ENCODE measurements at regions not wholly inside any gene's neighbourhood (a gene's known extent, or its start where the extent isn't known, plus 50 kb on each side); places are given as distances from the start of the nearest gene placed in this dataset.

DNA sequence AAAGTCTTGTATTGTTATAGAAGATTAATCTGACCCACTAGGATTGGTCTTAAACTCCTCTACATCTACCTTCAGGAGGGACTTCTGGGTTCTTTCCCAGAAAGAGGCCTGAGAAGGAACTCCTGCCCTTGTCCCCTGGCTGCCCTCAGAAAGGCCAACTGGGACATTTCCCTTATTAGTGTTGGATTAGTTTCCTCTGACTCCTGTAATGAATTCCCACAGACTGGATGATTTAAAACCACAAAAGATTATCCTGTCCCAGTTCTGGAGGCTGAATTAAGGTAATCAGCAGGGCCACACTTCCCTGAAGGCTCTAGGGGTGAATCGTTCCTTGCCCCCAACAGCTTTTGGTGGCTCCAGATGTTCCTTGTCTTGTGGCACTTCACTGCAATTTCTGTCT lies 102.8 kb upstream of the NMNAT3 start:
- no peak for DNase-seq (ENCODE audit: low read depth in 2 of 3, low spot score in 1 of 3)

DNA sequence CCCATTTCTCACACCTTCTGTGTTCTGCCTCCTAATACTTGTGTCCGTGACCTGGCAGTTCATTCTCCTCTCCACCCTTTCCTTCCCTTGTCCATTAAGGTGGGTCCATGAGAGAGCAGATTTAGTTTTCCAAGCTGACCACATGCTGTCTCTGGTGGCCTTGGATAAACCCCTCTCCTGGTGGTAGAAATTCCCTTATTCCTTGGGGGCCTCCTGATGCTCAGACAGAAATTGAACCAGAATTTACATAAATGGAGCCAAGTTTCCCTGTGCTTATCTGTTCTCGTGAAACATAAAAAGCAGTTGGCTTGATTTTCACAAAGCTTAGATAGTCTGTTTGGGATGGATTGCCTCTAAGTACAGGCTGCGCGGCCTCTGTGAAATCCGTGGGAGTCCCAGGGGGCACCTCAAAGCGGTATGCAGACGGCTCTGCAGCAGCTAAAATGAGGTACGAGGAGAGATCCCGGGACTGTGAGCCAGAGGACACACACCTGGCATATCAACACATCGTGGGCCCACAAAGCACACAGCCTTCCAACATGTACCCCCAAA lies 101.0 kb upstream of the NMNAT3 start:
- no peak for DNase-seq (ENCODE audit: low read depth in 2 of 3, low spot score in 1 of 3)

DNA sequence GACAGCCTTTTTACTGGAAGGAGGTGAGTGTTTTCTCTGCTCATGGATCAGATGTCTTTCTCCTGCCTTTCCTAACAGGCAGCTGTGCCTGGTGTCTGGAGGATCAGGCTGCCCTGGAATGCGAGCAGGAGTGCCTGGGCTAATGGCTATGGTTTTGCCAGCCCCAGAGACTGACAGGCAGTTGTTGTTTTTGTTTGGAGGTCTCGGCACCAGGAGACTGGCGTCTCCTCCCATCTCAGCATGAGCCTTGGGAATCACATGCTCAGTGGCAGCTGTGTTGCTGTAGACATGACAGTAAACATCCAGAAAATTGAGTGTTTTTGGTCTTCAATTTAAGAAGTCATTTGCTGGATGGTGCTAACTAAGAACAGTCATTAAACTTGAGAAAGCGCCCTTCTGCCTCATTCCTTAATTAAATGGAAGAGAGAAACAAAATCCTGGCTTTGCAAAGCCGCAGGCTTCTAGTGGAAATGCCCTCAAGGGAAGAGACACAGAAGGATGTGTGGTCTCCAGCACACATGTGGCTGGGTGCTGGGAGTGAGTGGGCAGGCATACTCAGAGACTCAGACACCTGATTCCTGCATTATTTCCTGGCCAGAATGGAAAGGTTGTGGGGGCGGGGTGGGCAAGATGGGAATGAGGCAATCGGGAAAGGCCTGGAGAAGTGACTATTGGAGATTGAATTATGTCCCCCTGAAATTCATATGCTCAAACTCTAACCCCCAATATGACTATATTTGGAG lies 97.0 kb upstream of the NMNAT3 start:
- DNase-seq (ENCODE audit: low read depth in 2 of 3, low spot score in 1 of 3) = no peak

DNA sequence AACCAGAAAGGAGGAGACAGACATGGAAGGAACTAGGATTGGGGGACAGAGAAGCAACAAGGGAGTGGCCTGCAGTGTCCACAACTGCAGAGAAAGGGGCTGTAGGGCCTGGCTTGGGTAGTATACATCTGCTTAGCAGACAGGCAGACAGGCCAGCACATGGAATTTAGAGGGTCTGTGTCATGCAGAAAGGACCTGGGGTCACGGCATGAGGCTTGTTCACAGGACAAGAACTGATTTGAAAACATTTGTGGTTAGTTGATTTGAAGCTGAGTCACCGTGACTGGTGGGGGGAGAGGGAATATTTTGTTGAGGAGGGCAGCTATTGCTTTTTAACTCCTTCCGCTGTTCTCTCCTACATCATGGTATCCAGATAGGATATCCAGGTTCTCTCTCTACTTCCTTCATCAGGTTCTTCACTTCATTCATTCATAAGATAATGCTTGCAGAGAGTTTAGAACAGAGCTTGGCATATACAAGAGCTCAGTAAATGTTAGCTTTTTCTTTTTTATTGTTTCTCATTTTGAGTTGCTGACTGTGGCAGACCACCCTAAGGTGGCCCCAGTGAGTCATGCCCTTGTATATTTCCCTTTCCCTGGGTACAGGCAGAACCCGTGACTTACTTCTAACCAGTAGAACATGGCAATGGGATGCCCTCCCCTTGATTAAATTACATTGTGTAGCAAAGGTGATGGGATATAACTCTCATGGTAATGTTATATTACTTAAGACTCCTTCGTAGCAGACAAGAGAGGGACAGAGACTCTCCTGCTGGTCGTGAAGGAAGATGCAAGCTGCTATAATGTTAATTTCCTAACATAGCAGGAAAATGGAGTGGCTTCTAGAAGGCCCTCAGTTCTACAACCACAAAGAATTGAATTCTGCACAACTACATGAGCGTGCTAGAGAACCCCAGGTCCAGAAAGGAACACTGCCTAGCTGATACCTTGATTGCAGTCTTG lies 95.0 kb upstream of the NMNAT3 start:
- DNase-seq (ENCODE audit: low read depth in 2 of 3, low spot score in 1 of 3) = no peak

DNA sequence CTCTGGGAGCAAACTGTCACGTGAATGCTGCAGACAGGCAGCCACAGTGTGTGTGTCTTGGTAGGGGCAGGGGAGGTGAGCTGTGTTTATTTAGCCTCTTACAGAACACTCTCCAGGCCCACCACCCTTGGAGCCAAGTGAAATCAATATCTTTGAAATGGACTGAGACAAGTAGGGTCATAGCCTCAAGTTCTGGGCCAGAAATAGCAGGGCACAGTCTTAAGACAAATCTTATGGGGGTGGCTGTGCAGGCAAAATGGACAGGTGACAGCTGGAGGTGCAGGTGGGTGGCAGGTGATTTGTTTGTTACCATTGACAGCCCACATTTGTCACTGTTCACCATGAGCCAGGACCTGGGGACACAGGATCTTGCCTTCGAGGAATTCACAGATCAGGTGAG lies 93.6 kb upstream of the NMNAT3 start:
- no peak for DNase-seq (ENCODE audit: low read depth in 2 of 3, low spot score in 1 of 3)

DNA sequence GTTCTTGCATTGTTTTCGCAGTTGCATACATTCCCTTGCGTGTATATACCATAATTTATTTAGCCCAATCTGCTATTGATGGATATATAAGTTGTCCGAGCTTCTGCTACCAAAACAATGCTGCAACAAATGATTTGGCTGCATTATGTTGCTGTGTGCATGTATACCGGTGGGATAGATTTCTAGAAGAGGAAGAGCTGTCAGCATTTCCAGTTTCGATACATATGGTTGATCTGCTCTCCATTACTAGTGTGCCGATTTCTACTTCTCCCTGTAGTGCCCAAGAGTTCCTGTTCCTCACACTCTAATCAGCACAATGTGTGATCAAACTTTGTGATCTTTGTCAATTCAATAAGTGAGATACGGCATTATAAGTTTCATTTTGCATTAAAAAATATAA lies 92.8 kb upstream of the NMNAT3 start:
- DNase-seq (ENCODE audit: low read depth in 2 of 3, low spot score in 1 of 3) = no peak

DNA sequence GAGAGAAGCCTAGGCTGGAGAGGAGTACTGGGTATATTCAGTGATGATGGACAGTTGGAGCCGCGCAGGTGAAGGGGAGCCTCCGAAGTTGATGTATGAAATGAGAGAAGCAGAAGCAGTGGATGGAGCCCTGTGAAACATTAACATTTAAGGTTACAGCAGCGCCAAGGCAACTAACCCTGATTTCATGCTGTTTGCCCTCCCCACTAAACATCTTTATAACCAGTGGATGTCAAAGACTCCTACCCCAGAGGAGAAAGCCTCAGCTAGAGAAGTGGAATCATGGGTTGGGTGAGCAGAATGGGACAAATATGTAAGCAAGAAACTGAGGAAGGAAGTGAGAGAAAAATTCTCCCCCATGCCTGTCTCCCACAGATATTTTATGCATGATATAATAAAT lies 92.0 kb upstream of the NMNAT3 start:
- DNase-seq (ENCODE audit: low read depth in 2 of 3, low spot score in 1 of 3) = no peak

DNA sequence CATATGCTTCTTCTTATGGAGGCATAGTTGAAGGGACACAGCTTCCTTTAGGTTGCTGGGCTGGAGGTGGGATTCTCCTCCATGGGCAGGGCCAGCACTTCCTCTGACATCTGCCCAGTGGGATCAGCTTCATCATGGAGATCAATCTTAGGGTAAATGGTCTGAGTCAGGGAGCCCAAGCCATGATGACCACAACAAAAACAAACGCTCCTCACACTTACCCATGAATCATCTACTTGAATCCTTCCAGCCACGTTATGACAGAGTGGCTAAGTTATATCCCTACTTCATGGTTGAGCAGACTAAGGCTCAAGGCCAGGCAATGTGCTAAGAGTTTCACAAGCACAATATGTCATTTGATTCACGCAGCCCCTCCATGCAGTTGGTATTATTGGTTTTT lies 87.2 kb upstream of the NMNAT3 start:
- no peak for DNase-seq (ENCODE audit: low read depth in 2 of 3, low spot score in 1 of 3)

DNA sequence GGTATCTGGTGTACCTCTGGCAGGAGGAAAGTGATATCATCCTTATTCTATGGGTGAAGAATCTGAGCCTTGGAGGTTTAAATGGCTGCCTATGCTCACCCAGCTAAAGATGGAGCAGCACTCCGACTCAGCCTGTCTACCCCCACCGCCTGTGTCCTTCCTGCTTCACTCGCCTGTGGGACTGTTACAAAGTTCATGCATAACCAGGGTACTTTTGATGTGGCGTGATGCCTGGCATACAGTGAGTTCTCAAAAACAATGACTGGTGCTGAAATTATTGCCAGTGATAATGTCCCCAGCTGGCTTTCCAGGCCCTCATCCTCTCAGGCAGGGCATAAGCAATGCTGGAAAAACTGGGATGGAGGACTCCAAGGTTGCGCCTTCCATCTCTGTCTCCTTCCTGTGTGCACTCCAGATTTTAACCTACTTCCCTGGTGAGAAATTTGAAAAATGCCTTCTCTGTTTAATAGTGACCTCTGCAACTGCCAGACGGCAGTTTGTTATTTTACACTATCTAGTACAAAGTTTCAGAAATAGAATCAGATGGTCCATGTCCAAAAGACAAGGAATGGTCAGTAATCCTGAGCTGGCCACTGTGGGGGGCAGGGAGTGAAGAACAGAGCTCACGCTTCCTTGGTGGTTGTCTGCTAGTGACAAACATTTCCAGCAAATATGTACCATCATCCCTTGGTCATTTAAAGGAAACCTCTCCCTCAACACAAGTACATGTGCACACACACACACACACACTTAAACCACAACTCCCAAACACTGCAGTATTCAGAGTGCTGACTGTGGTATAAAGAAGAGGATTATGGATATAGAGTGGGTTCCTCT lies 86.5 kb upstream of the NMNAT3 start:
- DNase-seq (ENCODE audit: low read depth in 2 of 3, low spot score in 1 of 3) = no peak

DNA sequence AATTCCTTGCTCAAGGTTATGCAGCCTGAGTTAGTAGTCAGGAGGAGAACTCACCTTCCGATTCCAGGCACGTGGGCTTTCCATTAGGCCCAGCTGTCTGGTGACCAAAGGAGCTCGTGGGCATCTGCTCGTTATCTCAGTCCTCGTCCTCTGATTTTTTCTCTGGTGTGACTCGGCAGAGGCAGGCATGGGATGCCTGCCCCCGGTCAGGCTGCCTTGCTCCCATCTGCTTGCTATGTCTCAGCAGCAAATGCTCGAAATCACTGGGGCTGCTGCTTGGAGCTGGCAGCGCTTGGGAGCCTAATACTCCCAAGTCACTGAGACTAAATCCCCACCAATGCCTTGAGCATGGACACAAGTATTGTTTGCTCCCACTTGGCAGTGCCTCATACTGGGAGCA lies 84.5 kb upstream of the NMNAT3 start:
- no peak for DNase-seq (ENCODE audit: low read depth in 2 of 3, low spot score in 1 of 3)

DNA sequence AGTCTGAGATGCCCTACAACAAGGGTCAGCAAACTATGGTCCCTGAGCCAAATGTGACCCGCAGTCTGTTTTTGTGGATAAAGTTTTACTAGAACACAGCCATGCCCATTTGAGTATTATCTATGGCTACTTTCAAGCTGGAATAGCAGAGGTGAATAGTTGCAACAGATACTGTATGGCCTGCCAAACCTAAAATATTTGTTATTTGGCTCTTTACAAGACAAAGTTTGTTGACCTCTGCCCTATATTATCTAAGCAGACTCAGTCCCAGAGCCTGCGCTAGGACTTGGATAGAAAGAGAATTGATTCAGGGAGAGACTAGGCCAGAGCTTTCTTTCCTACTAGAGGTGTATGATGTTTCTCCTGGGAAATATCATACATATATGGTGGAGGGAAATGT lies 81.7 kb upstream of the NMNAT3 start:
- no peak for DNase-seq (ENCODE audit: low read depth in 2 of 3, low spot score in 1 of 3)

DNA sequence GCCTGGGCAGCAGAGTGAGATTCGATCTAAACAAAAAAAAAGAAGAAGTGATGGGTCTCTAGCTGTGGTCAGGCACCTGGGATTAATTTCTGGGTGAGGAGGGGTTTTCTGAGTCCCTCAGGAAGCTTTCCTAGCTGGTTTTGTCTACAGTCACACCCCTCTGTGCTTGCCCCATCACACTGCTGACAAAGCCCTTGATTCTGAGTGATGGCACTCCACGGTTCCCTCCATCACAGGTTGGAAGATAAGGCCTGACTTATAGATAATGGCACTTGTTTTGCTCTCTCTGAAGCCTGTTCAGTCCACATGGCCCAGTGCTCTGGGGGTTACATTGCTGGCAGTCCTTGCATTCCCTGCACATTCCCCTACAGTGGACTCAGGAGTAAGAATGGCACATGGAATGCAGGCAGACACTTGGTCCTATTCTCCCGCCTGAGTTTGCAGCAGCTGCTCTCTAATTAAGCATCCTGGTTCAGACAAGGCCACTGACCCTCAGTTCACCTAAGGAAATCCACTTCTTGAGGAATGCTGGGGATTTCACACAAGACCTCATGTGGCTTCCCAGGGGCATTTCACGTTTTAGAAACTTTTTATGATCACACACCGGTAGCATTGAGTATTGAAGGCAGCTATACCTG lies 81.0 kb upstream of the NMNAT3 start:
- DNase-seq (ENCODE audit: low read depth in 2 of 3, low spot score in 1 of 3) = no peak

DNA sequence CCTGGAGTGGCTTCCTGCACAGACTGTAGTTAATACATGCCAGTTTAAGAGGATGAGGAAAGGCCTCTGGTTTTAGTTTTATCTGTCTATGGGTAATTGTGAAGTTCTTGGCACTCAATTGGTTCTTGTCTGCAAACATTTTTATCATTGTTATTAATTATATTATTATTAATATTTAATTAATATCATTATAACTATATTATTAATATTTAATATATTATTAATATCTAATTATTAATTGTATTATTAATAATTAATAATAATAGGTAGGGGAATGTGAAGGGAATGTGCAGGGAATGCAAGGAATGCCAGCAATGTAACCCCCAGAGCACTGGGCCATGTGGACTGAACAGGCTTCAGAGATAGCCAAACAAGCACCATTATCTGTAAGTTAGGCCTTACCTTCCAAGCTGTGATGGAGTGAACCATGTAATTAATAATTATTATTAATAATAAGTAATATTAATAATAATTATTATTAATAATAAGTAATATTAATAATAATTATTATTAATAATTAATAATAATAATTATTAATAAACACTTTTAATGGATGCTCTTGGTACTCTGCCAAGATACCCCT lies 79.8 kb upstream of the NMNAT3 start:
- no peak for DNase-seq (ENCODE audit: low read depth in 2 of 3, low spot score in 1 of 3)

DNA sequence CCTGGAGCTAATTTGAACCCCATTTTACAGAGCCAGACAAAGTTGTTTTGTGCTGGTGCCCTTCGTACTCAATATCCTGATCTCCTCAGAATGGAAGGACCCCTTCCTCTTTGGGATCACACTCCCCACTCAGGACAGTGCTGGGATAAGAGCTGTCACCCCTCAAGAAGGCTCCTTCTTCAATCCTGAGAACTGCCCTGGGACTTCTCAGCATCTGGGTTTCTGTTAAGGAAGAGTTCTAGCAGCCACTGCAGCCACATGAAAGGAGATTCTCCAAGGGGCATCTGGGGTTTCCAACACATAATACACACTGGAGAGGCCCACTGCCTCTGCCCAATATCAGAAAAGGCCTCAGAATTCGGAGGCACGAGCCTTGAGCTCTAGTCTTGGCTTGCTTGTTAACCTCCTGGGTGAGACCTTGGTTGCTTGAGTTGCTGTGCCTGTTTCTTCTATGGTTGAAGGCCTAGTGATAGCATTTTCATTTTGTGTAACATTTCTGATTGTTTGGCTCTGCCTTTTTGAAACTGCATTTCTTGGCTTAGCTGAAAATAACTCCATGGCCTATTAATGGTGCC lies 78.8 kb upstream of the NMNAT3 start:
- DNase-seq (ENCODE audit: low read depth in 2 of 3, low spot score in 1 of 3) = no peak

DNA sequence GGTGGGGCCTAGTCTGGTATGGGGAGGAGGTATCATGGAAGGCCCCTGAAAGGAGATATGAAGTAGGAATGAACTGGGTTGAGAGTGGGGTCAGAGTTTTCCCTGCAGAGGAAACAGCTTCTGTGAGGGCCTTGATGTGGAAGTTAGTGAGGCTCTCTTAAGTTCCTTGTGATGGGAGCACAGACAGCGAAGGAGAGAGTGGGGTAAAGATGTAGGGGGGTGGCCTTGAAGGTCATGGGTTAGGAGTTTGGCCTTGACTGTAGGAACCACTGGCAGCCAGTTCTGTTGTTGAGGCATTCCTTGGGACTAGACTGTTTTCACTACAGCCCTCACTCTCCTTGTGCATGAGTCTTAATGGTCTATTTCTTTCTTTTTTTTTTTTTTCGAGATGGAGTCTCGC lies 77.8 kb upstream of the NMNAT3 start:
- no peak for DNase-seq (ENCODE audit: low read depth in 2 of 3, low spot score in 1 of 3)

DNA sequence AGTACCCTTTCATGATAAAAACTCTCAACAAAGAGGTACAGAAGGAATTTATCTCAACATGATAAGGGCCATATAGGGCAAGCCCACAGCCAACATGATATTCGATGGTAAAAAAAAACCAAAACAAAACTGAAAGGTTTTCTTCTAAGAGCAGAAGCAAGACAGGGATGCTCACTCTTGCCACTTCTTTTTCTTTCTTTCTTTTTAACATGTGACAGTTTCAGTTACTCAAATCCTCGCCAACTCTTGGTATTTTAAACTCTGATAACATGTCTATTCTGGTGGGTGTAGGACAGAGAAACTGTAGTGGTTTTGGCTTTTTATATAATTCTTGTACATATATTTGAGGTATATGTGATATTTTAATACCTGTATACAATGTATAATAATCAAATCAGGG lies 74.0 kb upstream of the NMNAT3 start:
- no peak for DNase-seq (ENCODE audit: low read depth in 2 of 3, low spot score in 1 of 3)

DNA sequence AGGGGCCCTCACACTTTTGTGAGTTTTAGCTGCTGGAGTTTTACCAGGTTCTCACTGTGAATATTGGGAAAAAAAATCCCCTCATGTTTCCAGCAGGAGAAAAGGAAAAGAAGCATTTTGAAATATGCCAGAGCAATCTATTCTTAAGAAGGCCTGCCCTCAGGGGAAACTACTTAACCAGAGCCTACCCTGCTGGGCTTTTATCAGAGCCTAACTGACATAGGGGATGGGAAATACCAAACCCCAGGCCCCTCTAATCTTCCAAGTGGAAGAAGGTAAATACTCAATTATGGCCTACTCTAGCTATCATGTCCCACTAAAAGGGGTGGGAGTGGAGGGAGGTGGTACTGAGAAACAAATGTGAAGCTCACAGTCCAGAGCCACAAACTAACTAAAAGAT lies 68.7 kb upstream of the NMNAT3 start:
- DNase-seq (ENCODE audit: low read depth in 2 of 3, low spot score in 1 of 3) = no peak

DNA sequence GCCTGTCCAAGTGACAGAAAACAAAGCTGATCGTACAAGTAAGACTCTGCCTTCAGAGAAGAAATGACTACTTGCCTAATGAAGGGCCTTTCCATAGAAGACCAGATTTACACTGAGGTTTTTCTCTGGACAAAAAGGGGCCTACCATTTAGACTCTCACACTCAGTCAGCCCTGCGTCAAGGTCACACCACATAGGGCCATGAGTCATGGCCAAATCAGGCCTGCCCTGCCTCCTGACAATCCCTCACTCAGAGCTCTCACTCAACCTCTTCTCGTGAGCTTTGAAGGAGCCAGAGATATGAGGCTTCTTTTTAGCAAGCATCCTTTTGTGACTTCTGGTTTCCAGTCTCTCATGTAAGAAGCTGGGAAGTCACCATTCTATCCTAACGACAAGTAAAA lies 68.1 kb upstream of the NMNAT3 start:
- no peak for DNase-seq (ENCODE audit: low read depth in 2 of 3, low spot score in 1 of 3)

DNA sequence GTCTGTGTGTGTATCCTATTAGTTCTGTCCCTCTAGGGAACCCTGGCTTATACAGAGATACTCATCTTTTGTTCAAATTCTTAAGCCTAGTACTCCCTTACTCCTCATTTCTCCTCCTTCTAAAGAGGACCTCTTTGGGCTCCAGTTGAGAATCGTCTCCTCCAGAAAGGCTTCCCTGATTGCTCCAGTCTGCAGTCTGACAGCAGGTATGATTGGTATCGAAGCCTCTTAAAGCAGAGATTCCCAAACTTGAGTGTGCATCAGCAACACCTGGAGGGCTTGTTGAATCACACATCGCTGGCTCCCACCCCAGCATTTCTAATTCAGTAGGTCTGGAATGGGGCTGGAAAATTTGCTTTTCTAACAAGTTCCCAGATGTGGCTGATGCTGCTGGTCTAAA lies 60.9 kb upstream of the NMNAT3 start:
- DNase-seq (ENCODE audit: low read depth in 2 of 3, low spot score in 1 of 3) = no peak

DNA sequence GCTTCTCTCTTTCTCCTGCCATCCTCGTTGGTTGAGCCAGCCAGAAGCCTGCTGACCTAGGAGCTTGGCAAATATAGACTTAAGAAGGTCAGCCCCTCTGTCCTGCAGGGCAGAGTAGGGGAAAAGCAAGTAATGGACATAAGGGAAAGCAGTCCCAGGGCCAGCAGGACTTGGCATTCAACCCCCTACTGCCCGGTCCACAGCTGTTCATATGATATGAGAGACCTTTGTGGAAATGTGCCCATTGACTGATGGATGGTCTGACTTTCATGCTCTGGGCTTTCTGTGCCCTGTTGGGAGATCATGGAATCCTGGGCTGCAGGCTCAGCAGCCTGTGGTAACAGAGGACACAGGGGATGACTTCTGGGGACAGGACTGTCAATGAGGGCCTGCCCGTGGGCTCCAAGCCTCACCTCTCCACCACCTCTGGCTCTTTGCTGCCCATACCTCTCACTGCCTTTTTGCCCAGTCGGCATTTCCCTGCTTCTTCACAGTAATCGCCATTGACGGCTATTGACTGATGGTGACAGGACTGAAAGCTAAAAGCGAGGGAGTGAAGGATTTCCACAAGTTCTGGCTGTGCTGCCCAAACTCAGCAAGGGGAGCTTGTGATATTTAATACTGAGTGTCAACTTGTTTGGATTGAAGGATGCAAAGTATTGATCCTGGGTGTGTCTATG lies 60.0 kb upstream of the NMNAT3 start:
- DNase-seq (ENCODE audit: low read depth in 2 of 3, low spot score in 1 of 3) = no peak

All from stimulated activated CD4-positive, alpha-beta T cell treated with anti-CD3 and anti-CD28 coated beads, Interleukin-12 subunit alpha, Interleukin-12 subunit beta, amount 100 ng/mL, for 48 hours (primary cell).